HepG2 (cell line): ENCODE measurements at regions not wholly inside any gene's neighbourhood (a gene's known extent, or its start where the extent isn't known, plus 50 kb on each side); places are given as distances from the start of the nearest gene placed in this dataset.
A peak's percentile ranks its signal among the peaks of the same experiment; 100 is the strongest.

ENCODE experiments used
- ATAC-seq: fragments of 200-7000 bp; cut with Tn5 transposase; 3 replicates; pipeline ENCODE4 v1.9.1; 2020; ENCODE audit warnings: mild to moderate bottlenecking, moderate library complexity
- BruUV-seq: library from RNA; stranded (reverse); fragments of 400-500 nt; replicated peaks from 2 replicates; lab custom pipeline; 2021; lab: Mats Ljungman, UMichigan
- CTCF ChIA-PET: fragments of 300-600 bp; formaldehyde crosslinking; extraction: SDS; loops from one replicate; lab custom pipeline; 2021; ENCODE audit warnings: low total read pairs, inconsistent platforms, low intra/inter-chr PET ratio; lab: Yijun Ruan, JAX
- POLR2A ChIA-PET: fragments of 350-600 bp; sonication (Branson Sonifier 250); formaldehyde crosslinking; loops from one replicate; lab custom pipeline; 2020; ENCODE audit warnings: antibody characterized with exemption, inconsistent platforms; lab: Yijun Ruan, JAX
- DNase-seq: peaks from one replicate; pipeline ENCODE4 v3.0.0-alpha.2; 2015; ENCODE audit warnings: low spot score
- FAIRE-seq: peaks from 3 replicates; lab custom pipeline; 2011; peaks lifted over from hg19 to GRCh38; lab: Jason Lieb, UNC
- H2AFZ ChIP-seq: one replicate; pipeline ENCODE4 v1.6.1; 2011; ENCODE audit warnings: low read length, inconsistent platforms
- H3K27ac ChIP-seq: fragments of 300-600 bp; 3 replicates; pipeline ENCODE4 v1.8.0; 2011; ENCODE audit warnings: mixed run types, mild to moderate bottlenecking, mixed read lengths, low read length, inconsistent platforms; ENCODE audit not compliant: insufficient read depth; ENCODE audit errors: extremely low read length
- H3K27me3 ChIP-seq, 2 experiments: fragments of 200-600 bp in 1 of 2; 2 replicates in 1 of 2; 3 replicates in 1 of 2; pipeline versions ENCODE4 v1.6.0 to v1.8.0; 2011; ENCODE audit warnings: low read length in 2 of 2, mild to moderate bottlenecking in 2 of 2, moderate library complexity in 2 of 2, inconsistent platforms in 1 of 2; ENCODE audit not compliant: insufficient read depth in 2 of 2, control insufficient read depth in 1 of 2
- H3K36me3 ChIP-seq, 2 experiments: fragments of 200-600 bp in 1 of 2; replicated peaks in 1 of 2; 2 replicates in 1 of 2; 3 replicates in 1 of 2; pipeline versions ENCODE4 v1.5.1 to v1.8.0; 2011; ENCODE audit warnings: low read length in 2 of 2, inconsistent platforms in 1 of 2; ENCODE audit not compliant: insufficient read depth in 2 of 2, control insufficient read depth in 1 of 2
- H3K4me1 ChIP-seq: 2 replicates; pipeline ENCODE4 v1.5.1; 2012; ENCODE audit warnings: low read length, inconsistent platforms; ENCODE audit not compliant: insufficient read depth
- H3K4me2 ChIP-seq: 2 replicates; pipeline ENCODE4 v1.6.0; 2011; ENCODE audit warnings: low read depth, low read length, inconsistent platforms
- H3K4me3 ChIP-seq, 3 experiments: fragments of 200-600 bp in 1 of 3; sonication (generic), shearing (Covaris generic) in 1 of 3; replicated peaks in 1 of 3; 2 replicates each; pipeline ENCODE4 v1.5.1; 2011 to 2016; ENCODE audit warnings: low read length in 3 of 3, inconsistent platforms in 2 of 3, low read depth in 2 of 3, mild to moderate bottlenecking in 2 of 3, control low read depth in 1 of 3, mixed read lengths in 1 of 3; ENCODE audit not compliant: insufficient read depth in 1 of 3
- H3K79me2 ChIP-seq: one replicate; pipeline ENCODE4 v1.6.1; 2011; ENCODE audit warnings: low read length, inconsistent platforms; ENCODE audit not compliant: insufficient read depth
- H3K9ac ChIP-seq: 2 replicates; pipeline ENCODE4 v1.6.0; 2011; ENCODE audit warnings: mild to moderate bottlenecking, low read depth, low read length, inconsistent platforms; ENCODE audit not compliant: insufficient read depth
- H3K9me3 ChIP-seq: 2 replicates; pipeline ENCODE4 v1.5.1; 2012; ENCODE audit warnings: mild to moderate bottlenecking, low read length
- H4K20me1 ChIP-seq: 2 replicates; pipeline ENCODE4 v1.6.0; 2011; ENCODE audit warnings: inconsistent platforms, mild to moderate bottlenecking, low read length, moderate library complexity; ENCODE audit not compliant: insufficient read depth
- ATF7 ChIP-seq, 2 experiments: fragments of 450-650 bp in 1 of 2; sonication (generic) in 1 of 2; formaldehyde crosslinking in 1 of 2; IDR thresholded peaks; 2 replicates each; pipeline versions ENCODE4 v1.4.0 to v1.6.1; 2016 to 2020; ENCODE audit warnings: antibody characterized with exemption in 1 of 2, mild to moderate bottlenecking in 1 of 2, missing genetic modification reagents in 1 of 2
- CCAR2 ChIP-seq: fragments of 200-400 bp; formaldehyde crosslinking; optimal IDR thresholded peaks from 2 replicates; pipeline ENCODE3; 2018; ENCODE audit warnings: low read depth, mild to moderate bottlenecking, low read length, moderate library complexity
- DZIP1 ChIP-seq: sonication (generic); formaldehyde crosslinking; IDR thresholded peaks from 2 replicates; pipeline ENCODE4 v1.5.0; 2020; ENCODE audit warnings: mild to moderate bottlenecking, missing genetic modification reagents
- IKZF1 ChIP-seq: fragments of 450-650 bp; IDR thresholded peaks from 2 replicates; pipeline ENCODE4 v1.7.1; 2016
- KLF12 ChIP-seq: sonication (generic); formaldehyde crosslinking; IDR thresholded peaks from 2 replicates; pipeline ENCODE4 v1.4.0; 2020; ENCODE audit warnings: missing genetic modification reagents, borderline replicate concordance
- LRRFIP1 ChIP-seq: sonication (generic); formaldehyde crosslinking; conservative IDR thresholded peaks from 2 replicates; pipeline ENCODE4 v1.4.0; 2020; ENCODE audit warnings: missing genetic modification reagents
- NR2F6 ChIP-seq, 2 experiments: IDR thresholded peaks; 2 replicates each; pipeline ENCODE4 v1.6.1; 2016; ENCODE audit warnings: antibody characterized with exemption in 1 of 2, mild to moderate bottlenecking in 1 of 2
- PCBP2 ChIP-seq: fragments of 200-400 bp; formaldehyde crosslinking; optimal IDR thresholded peaks from 2 replicates; pipeline ENCODE3; 2018; ENCODE audit warnings: low read length, low read depth; ENCODE audit not compliant: poor library complexity, severe bottlenecking
- PITX1 ChIP-seq: sonication (generic); formaldehyde crosslinking; IDR thresholded peaks from 2 replicates; pipeline ENCODE4 v1.5.1; 2020; ENCODE audit warnings: mild to moderate bottlenecking, missing genetic modification reagents
- RFX1 ChIP-seq: fragments of 450-650 bp; IDR thresholded peaks from 2 replicates; pipeline ENCODE4 v1.6.1; 2017
- SMAD1 ChIP-seq: sonication (generic); formaldehyde crosslinking; IDR thresholded peaks from 2 replicates; pipeline ENCODE4 v1.4.0; 2020; ENCODE audit warnings: missing genetic modification reagents, low read depth, mild to moderate bottlenecking, borderline replicate concordance
- U2AF2 ChIP-seq: fragments of 200-400 bp; formaldehyde crosslinking; IDR thresholded peaks from 2 replicates; pipeline ENCODE4 v1.6.1; 2017; ENCODE audit warnings: low read depth, mild to moderate bottlenecking, low read length
- ZBTB10 ChIP-seq: sonication (generic); formaldehyde crosslinking; IDR thresholded peaks from 2 replicates; pipeline ENCODE4 v1.4.0; 2020; ENCODE audit warnings: missing genetic modification reagents, borderline replicate concordance
- ZNF101 ChIP-seq: sonication (generic); formaldehyde crosslinking; IDR thresholded peaks from 2 replicates; pipeline ENCODE4 v1.4.0; 2020; ENCODE audit warnings: mild to moderate bottlenecking, low read depth, missing genetic modification reagents, borderline replicate concordance
- ZNF484 ChIP-seq: sonication (generic); formaldehyde crosslinking; IDR thresholded peaks from 2 replicates; pipeline ENCODE4 v1.5.1; 2020; ENCODE audit warnings: mild to moderate bottlenecking, low read depth, missing genetic modification reagents, borderline replicate concordance
- ZNF878 ChIP-seq: sonication (generic); formaldehyde crosslinking; IDR thresholded peaks from 2 replicates; pipeline ENCODE4 v1.8.1; 2023; ENCODE audit warnings: mild to moderate bottlenecking, missing genetic modification reagents, moderate library complexity
- WGBS: methylation state at CpG from one replicate; pipeline ENCODE4 v1.1.6; 2017; ENCODE audit warnings: low lambda C conversion rate; 5-methylcytosine and 5-hydroxymethylcytosine counted together
- in situ Hi-C: cut with HindIII; loops from 2 replicates; pipeline ENCODE4 v1.10.0; 2017; ENCODE audit warnings: low pct_unique_long_range_greater_than_20kb; ENCODE audit not compliant: extremely low pct_ligation_motif_present
- intact Hi-C: fragments of 100-400 bp; cut with micrococcal nuclease; formaldehyde crosslinking; loops from one replicate; pipeline ENCODE4 v1.10.0; 2022; ENCODE audit not compliant: unreplicated experiment

- Histone ChIP-seq H3K27me3 (peaks cover 0 to 5% of the 10 kb centered on the region in 2 experiments; a peak in 1 of 5 replicates), H4K20me1 (no peaks in the 10 kb centered on the region), H3K4me1 (no peaks in the 10 kb centered on the region), H3K9me3 (no peaks in the 10 kb centered on the region), H3K4me2 (no peak overlapping the region), H3K27ac (no peak overlapping the region), H3K4me3 (no peak overlapping the region), H3K36me3 (no peaks in the 10 kb centered on the region), H3K9ac (no peak overlapping the region), H3K79me2 (no peaks in the 10 kb centered on the region), H2AFZ (no peak overlapping the region)
- in situ Hi-C loops (no loop called here), intact Hi-C loops (no loop called here)
- ChIA-PET POLR2A (no interaction called here), CTCF (no interaction called here)
- FAIRE-seq (no peak), ATAC-seq (no peak), DNase-seq (no peak)
- WGBS = 6% methylated on average over 2 of the region's 2 CpGs
- BruUV-seq = no TSS peak
- TF ChIP-seq KLF12 (CRISPR knock-in tag) = no peak
- TF ChIP-seq ZNF101 = no peak
- no peak for TF ChIP-seq U2AF2
- no peak for TF ChIP-seq SMAD1 (CRISPR knock-in tag)
- no peak for TF ChIP-seq RFX1
- TF ChIP-seq CCAR2 = no peak
- no peak for TF ChIP-seq DZIP1 (CRISPR knock-in tag)
- no peak for TF ChIP-seq LRRFIP1 (CRISPR knock-in tag)
- 0 out of 2 replicates have a peak, but pooled peaks have one; percentile 30 for TF ChIP-seq IKZF1
- no peak for TF ChIP-seq PITX1
- no peak for TF ChIP-seq ZBTB10 (CRISPR knock-in tag)
- TF ChIP-seq ZNF878 (CRISPR knock-in tag) = no peak
- no peak for TF ChIP-seq ZNF484 (CRISPR knock-in tag)
- TF ChIP-seq ATF7 (IDR thresholded peaks at IDR 0.05) = 0 out of 2 replicates have a peak, but pooled peaks have one; percentile 5
- TF ChIP-seq ATF7 (CRISPR knock-in tag; IDR thresholded peaks at IDR 0.05) = no peak
- peak; percentile 92 for TF ChIP-seq PCBP2
- no peak for TF ChIP-seq NR2F6 (IDR thresholded peaks at IDR 0.05)
- no peak for TF ChIP-seq NR2F6 (CRISPR knock-in tag; IDR thresholded peaks at IDR 0.05)
Measured at GRCh38 chr16:55214412-55214811, 109.6 kb upstream of the IRX6 start.
